Ishikawa (cell line): ENCODE measurements at regions not wholly inside any gene's neighbourhood (a gene's known extent, or its start where the extent isn't known, plus 50 kb on each side); places are given as distances from the start of the nearest gene placed in this dataset.

ENCODE experiments used
- EGR1 ChIP-seq: IDR thresholded peaks from 2 replicates; pipeline ENCODE4 v1.6.1; 2012
- REST ChIP-seq: IDR thresholded peaks from 2 replicates; pipeline ENCODE4 v1.6.1; 2012; ENCODE audit warnings: low read depth, mild to moderate bottlenecking
- TCF12 ChIP-seq: IDR thresholded peaks from 2 replicates; pipeline ENCODE4 v1.6.1; 2012; ENCODE audit warnings: low read depth
- ZBTB7A ChIP-seq: IDR thresholded peaks from 2 replicates; pipeline ENCODE4 v1.6.1; 2012; ENCODE audit warnings: low read depth

GRCh38 chr12:13695781-13696180 lies 285.6 kb downstream of the GRIN2B start:
- no peak for TF ChIP-seq EGR1
- no peak for TF ChIP-seq REST
- TF ChIP-seq TCF12, result no peak
- no peak for TF ChIP-seq ZBTB7A
